ENCODE measurements at regions not wholly inside any gene's neighbourhood (a gene's known extent, or its start where the extent isn't known, plus 50 kb on each side); places are given as distances from the start of the nearest gene placed in this dataset.

DNA sequence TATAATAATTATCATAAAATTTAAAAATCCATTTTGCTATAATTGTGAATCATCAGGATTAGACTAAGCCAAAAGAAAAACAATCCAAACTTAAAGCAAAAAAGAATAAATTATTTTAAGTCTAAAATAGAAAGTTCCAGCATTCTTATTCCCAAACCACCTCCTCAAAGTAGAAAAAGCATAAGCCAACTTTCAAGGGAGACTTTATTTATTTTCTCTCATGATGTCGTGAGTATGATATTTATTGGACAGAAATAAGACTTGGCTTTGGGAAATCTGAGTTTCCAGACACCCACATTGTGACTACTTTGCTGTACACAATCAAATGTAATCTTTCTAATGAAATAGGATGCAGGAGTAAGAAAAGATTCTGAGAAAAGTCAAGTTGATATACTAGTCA, 372.1 kb downstream of the MTRR start:
- Histone ChIP-seq H3K56ac (replicated peaks; ENCODE audit: insufficient read length, low read depth, low read length) (no peak overlapping the region), H2BK12ac (ENCODE audit: low read depth, low read length) (no peak overlapping the region), H4K8ac (ENCODE audit: extremely low read depth, insufficient read depth, low read length) (no peak overlapping the region), H3K4me2 (ENCODE audit: insufficient read depth in 1 of 2, low read depth in 2 of 2, low read length in 2 of 2) (no peak overlapping the region), H3K4me1 (replicated peaks in 1 of 4; ENCODE audit: control insufficient read depth in 3 of 4, insufficient read depth in 4 of 4, low read length in 3 of 4) (no peaks in the 10 kb centered on the region), H4K5ac (ENCODE audit: insufficient read length, low read depth, low read length) (no peak overlapping the region), H3K36me3 (ENCODE audit: control insufficient read depth in 2 of 4, insufficient read depth in 4 of 4, low read length in 3 of 4) (no peaks in the 10 kb centered on the region), H3K9me3 (ENCODE audit: insufficient read depth in 2 of 2, low read depth in 1 of 2, low read length in 1 of 2) (no peaks in the 10 kb centered on the region), H3K9ac (replicated peaks in 1 of 4; ENCODE audit: extremely low read depth in 1 of 4, low read depth in 3 of 4, low read length in 3 of 4) (no peak overlapping the region), H3K79me1 (ENCODE audit: low read depth, low read length) (no peaks in the 10 kb centered on the region), H4K20me1 (replicated peaks in 1 of 2; ENCODE audit: control insufficient read depth in 1 of 2, insufficient read depth in 2 of 2, low read length in 2 of 2) (no peaks in the 10 kb centered on the region), H2BK5ac (ENCODE audit: low read depth, low read length) (no peak overlapping the region), H3K23me2 (ENCODE audit: low read depth, low read length) (no peaks in the 10 kb centered on the region), H2BK15ac (ENCODE audit: low read length) (no peak overlapping the region), H3K27me3 (replicated peaks in 1 of 4; ENCODE audit: control insufficient read depth in 3 of 4, extremely low read depth in 1 of 4, insufficient read depth in 3 of 4, low read length in 3 of 4) (no peaks in the 10 kb centered on the region), H3K4me3 (ENCODE audit: extremely low read depth in 1 of 4, insufficient read depth in 2 of 4, low read depth in 3 of 4, low read length in 4 of 4) (no peak overlapping the region), H4K91ac (replicated peaks; ENCODE audit: insufficient read length, low read length) (no peak overlapping the region), H3K79me2 (ENCODE audit: control insufficient read depth in 1 of 2, insufficient read depth in 2 of 2, low read length in 2 of 2) (no peaks in the 10 kb centered on the region), H2BK20ac (ENCODE audit: low read length) (no peak overlapping the region), H3K27ac (ENCODE audit: low read depth, low read length) (no peak overlapping the region), H3K4ac (replicated peaks; ENCODE audit: insufficient read length, low read depth, low read length) (no peak overlapping the region), H2BK120ac (replicated peaks; ENCODE audit: low read depth, low read length) (no peak overlapping the region), H2AK5ac (ENCODE audit: low read depth, low read length) (no peak overlapping the region), H3K23ac (ENCODE audit: insufficient read length) (no peak overlapping the region), H2AFZ (ENCODE audit: low read length) (no peak overlapping the region), H3K14ac (ENCODE audit: insufficient read length) (no peak overlapping the region), H3K18ac (ENCODE audit: extremely low read depth, low read length) (no peak overlapping the region)
- POLR2A ChIA-PET (ENCODE audit: partially characterized antibody): no interaction called here
- no peak for TF ChIP-seq BACH1 (IDR thresholded peaks at IDR 0.05; ENCODE audit: low read length)
- no peak for TF ChIP-seq KDM4A (IDR thresholded peaks at IDR 0.05; ENCODE audit: low read depth, low read length, severe bottlenecking)
- TF ChIP-seq FOSL1 (IDR thresholded peaks at IDR 0.05; ENCODE audit: insufficient read depth, low read depth, low read length): no peak
- no peak for TF ChIP-seq PHF8 (conservative IDR thresholded peaks at IDR 0.05; ENCODE audit: low read depth, low read length)
- TF ChIP-seq TCF12 (IDR thresholded peaks at IDR 0.05; ENCODE audit: low read depth, low read length): no peak
- no peak for TF ChIP-seq CEBPB (IDR thresholded peaks at IDR 0.05; ENCODE audit: low read depth, low read length)
- no peak for TF ChIP-seq ZNF274 (IDR thresholded peaks at IDR 0.05; ENCODE audit: borderline replicate concordance, extremely low read depth, low read length)
- CTCF ChIA-PET (ENCODE audit: partially characterized antibody): no interaction called here
- FAIRE-seq (no peak), DNase-seq (ENCODE audit: low read depth in 1 of 2, low spot score in 2 of 2) (no peak)
- WGBS, 2 experiments (ENCODE audit: extremely low coverage in 1 of 2, insufficient coverage in 1 of 2, insufficient read length in 1 of 2, insufficient replicate concordance in 2 of 2, low coverage in 1 of 2, low lambda C conversion rate in 2 of 2, missing lambda C conversion rate in 1 of 2): 5% methylated on average over 1 of the region's 1 CpG; no CpG with 5 or more reads in 1 of the 2 experiments

Data from H1 (cell line).